ENCODE measurements at regions not wholly inside any gene's neighbourhood (a gene's known extent, or its start where the extent isn't known, plus 50 kb on each side); places are given as distances from the start of the nearest gene placed in this dataset.

DNA sequence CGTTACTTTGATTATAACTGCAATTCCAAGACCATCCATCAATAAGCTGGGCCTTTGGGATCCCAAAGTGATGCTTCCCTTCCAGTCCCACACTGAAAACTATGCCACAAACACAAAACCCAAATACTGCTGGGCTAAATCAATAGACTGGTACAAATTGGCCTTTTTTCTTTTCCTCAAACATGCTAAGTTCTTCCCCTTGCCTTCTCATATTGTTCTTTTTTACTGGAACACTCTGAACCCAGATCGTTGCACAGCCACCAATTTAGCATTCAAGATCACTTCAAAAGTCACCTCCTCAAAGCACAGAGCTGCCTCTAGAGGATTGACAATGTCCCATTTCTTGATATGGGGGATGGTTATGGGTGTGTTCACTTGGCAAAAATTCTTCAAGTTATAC, 66.0 kb downstream of the ACTL7B start:
- POLR2A ChIA-PET = no interaction called here
- intact Hi-C loops (cut with micrococcal nuclease) = no loop called here
- Mint-ChIP-seq H3K27me3 (no peaks in the 10 kb centered on the region), H3K27ac (no peak overlapping the region), H3K9me3 (peaks cover 12% of the 10 kb centered on the region), H3K36me3 (ENCODE audit: low read depth) (no peaks in the 10 kb centered on the region), H3K4me1 (no peaks in the 10 kb centered on the region), H3K4me3 (no peak overlapping the region)
- CTCF ChIA-PET = no interaction called here
- TF ChIP-seq, protein P1, sequence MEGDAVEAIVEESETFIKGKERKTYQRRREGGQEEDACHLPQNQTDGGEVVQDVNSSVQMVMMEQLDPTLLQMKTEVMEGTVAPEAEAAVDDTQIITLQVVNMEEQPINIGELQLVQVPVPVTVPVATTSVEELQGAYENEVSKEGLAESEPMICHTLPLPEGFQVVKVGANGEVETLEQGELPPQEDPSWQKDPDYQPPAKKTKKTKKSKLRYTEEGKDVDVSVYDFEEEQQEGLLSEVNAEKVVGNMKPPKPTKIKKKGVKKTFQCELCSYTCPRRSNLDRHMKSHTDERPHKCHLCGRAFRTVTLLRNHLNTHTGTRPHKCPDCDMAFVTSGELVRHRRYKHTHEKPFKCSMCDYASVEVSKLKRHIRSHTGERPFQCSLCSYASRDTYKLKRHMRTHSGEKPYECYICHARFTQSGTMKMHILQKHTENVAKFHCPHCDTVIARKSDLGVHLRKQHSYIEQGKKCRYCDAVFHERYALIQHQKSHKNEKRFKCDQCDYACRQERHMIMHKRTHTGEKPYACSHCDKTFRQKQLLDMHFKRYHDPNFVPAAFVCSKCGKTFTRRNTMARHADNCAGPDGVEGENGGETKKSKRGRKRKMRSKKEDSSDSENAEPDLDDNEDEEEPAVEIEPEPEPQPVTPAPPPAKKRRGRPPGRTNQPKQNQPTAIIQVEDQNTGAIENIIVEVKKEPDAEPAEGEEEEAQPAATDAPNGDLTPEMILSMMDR (IDR thresholded peaks at IDR 0.05) = no peak
- DNase-seq (no peak), ATAC-seq (ENCODE audit: low read depth) (no peak)

DNA sequence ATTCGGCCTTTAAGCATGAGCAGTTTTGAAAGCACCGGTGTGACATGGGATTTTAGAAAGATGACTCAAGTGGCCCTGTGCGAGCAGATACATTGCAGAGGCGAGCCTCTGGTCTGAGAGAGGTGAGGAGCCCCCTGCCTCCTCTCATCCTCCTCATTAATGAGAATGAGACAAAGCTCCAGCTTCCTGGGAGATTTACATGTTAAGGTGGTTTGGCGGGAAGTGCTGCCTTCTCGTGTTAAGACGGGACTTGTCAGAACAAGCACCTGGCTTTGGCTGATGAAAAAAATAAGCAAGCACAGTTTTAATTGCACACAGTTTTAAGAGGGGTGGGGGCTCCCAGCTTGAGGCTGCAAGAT, 68.1 kb downstream of the ACTL7B start:
- CTCF ChIA-PET = no interaction called here
- DNase-seq (no peak), ATAC-seq (ENCODE audit: low read depth) (no peak)
- H3K4me3 Mint-ChIP-seq = no peak overlapping the region
- peaks cover 7% of the 10 kb centered on the region for H3K4me1 Mint-ChIP-seq
- intact Hi-C loops (cut with micrococcal nuclease) = no loop called here
- TF ChIP-seq, protein P1 (IDR thresholded peaks at IDR 0.05) = no peak
- H3K9me3 Mint-ChIP-seq = peaks cover 8% of the 10 kb centered on the region
- POLR2A ChIA-PET = no interaction called here
- H3K36me3 Mint-ChIP-seq (ENCODE audit: low read depth) = no peaks in the 10 kb centered on the region
- no peaks in the 10 kb centered on the region for H3K27me3 Mint-ChIP-seq
- no peak overlapping the region for H3K27ac Mint-ChIP-seq

DNA sequence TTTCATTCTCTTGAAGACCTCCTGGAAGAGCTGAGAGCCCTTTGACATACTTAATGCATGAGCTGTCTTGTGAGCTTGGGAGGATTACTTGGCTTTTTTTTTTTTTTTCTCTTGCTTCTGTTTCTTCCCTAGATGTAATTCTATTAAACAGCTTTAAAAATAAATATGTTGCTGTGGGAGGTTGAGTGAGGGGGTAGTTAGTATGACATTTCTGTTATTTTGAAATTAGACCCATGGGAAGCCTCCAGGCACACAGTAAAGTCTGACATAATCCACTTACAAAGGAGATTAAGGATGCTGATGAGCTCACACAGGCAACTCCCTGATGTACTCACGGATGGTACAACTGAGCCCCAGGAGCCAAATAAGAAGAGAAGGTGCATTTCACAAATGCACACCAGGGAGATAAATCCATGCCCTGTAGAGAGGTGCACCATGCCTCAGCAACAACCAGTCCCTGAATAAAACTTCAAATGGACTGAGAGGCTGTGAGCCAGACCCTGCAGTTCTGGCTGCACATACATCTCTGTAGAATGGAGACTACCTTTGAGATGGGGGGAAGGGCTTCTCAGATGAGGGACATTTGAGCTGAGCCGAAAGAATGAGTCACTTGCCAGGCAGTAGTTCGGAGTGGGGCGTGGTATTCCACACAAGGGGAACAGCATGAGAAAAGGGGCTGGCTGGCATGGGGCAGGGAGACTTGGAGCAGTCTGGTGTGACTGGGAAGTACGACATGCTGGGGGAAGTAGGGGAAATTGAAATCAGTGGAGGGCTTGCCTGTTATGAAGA, 68.7 kb downstream of the ACTL7B start:
- Mint-ChIP-seq H3K36me3 (ENCODE audit: low read depth) (no peaks in the 10 kb centered on the region), H3K9me3 (peaks cover 5% of the 10 kb centered on the region), H3K27ac (no peak overlapping the region), H3K4me3 (no peak overlapping the region), H3K4me1 (peaks cover 7% of the 10 kb centered on the region), H3K27me3 (no peaks in the 10 kb centered on the region)
- DNase-seq (no peak), ATAC-seq (ENCODE audit: low read depth) (no peak)
- TF ChIP-seq, protein P1 (IDR thresholded peaks at IDR 0.05) = no peak
- ChIA-PET POLR2A (no interaction called here), CTCF (no interaction called here)
- intact Hi-C loops (cut with micrococcal nuclease) = no loop called here

DNA sequence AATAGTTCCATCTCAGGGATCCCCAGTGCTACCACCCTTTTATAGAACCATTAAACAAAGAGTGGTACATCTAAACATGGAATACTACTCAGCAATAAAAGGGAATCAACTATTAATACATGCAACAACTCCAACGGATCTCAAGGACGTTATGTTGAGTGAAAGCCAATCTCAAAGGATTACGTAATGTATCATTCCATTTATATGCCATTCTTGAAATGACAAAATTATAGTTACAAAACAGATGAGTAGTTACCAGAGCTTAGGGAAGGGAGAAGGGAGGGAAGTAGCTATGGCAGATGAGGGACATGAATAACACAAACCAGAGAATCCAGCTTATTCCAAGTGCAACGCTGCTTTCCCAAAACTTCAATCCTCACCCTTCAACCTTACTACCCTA, 69.5 kb downstream of the ACTL7B start:
- TF ChIP-seq, protein P1 (IDR thresholded peaks at IDR 0.05) = no peak
- ATAC-seq (ENCODE audit: low read depth) (no peak), DNase-seq (no peak)
- Mint-ChIP-seq H3K36me3 (ENCODE audit: low read depth) (no peaks in the 10 kb centered on the region), H3K9me3 (no peaks in the 10 kb centered on the region), H3K4me3 (no peak overlapping the region), H3K4me1 (peaks cover 7% of the 10 kb centered on the region), H3K27me3 (peaks cover 2% of the 10 kb centered on the region), H3K27ac (no peak overlapping the region)
- intact Hi-C loops (cut with micrococcal nuclease) = no loop called here
- ChIA-PET CTCF (no interaction called here), POLR2A (no interaction called here)

DNA sequence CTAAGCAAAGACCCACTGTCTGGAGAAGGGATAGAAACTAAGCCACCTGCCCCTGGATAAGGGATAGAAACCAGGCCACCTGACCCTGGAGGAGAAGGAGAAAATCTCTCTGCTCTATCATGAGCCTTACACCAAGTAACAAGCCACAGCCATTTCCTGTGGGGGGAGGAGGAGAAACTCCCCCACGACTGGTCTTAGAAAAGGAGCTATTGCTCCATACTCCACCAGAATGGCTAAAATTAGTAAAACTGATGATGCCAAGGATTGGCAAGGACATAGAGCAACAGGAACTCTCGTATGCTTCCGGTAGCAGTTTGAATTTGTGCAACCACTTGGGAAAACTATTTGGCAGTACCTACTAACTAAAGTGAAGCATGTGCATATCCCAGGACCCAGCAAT, 70.8 kb downstream of the ACTL7B start:
- TF ChIP-seq, protein P1 (IDR thresholded peaks at IDR 0.05) = no peak
- POLR2A ChIA-PET = no interaction called here
- CTCF ChIA-PET = no interaction called here
- Mint-ChIP-seq H3K9me3 (no peaks in the 10 kb centered on the region), H3K4me1 (peaks cover 8% of the 10 kb centered on the region), H3K27ac (no peak overlapping the region), H3K4me3 (no peak overlapping the region), H3K27me3 (peaks cover 3% of the 10 kb centered on the region), H3K36me3 (ENCODE audit: low read depth) (no peaks in the 10 kb centered on the region)
- intact Hi-C loops (cut with micrococcal nuclease) = no loop called here
- ATAC-seq (ENCODE audit: low read depth) = no peak
- DNase-seq = no peak
